Keratinocyte (primary cell): ENCODE measurements at regions not wholly inside any gene's neighbourhood (a gene's known extent, or its start where the extent isn't known, plus 50 kb on each side); places are given as distances from the start of the nearest gene placed in this dataset.

Experiments
- DNase-seq: peaks from one replicate; pipeline ENCODE4 v3.0.0-alpha.2; 2011; ENCODE audit warnings: low read depth, missing footprints, low spot score
- FAIRE-seq: peaks from 2 replicates; lab custom pipeline; 2011; peaks lifted over from hg19 to GRCh38; lab: Jason Lieb, UNC
- H2AFZ ChIP-seq: 2 replicates; pipeline ENCODE4 v1.6.0; 2012; ENCODE audit warnings: low read length, control low read depth, inconsistent platforms; ENCODE audit not compliant: control insufficient read depth
- H3K27ac ChIP-seq: 2 replicates; pipeline ENCODE4 v1.5.1; 2011; ENCODE audit warnings: low read length; ENCODE audit not compliant: control insufficient read depth, insufficient read depth
- H3K27me3 ChIP-seq: 3 replicates; pipeline ENCODE4 v1.6.0; 2011; ENCODE audit warnings: low read length; ENCODE audit not compliant: control insufficient read depth, insufficient read depth; ENCODE audit errors: extremely low read depth
- H3K36me3 ChIP-seq, 2 experiments: 2 replicates in 1 of 2; 3 replicates in 1 of 2; pipeline ENCODE4 v1.5.1; 2011; ENCODE audit warnings: low read length in 2 of 2, mild to moderate bottlenecking in 1 of 2; ENCODE audit not compliant: control insufficient read depth in 2 of 2, insufficient read depth in 2 of 2; ENCODE audit errors: extremely low read depth in 1 of 2
- H3K4me1 ChIP-seq: 3 replicates; pipeline ENCODE4 v1.5.1; 2011; ENCODE audit warnings: low read length; ENCODE audit not compliant: control insufficient read depth, insufficient read depth; ENCODE audit errors: extremely low read depth
- H3K4me2 ChIP-seq: 3 replicates; pipeline ENCODE4 v1.6.0; 2011; ENCODE audit warnings: low read depth, low read length; ENCODE audit not compliant: control insufficient read depth, insufficient read depth; ENCODE audit errors: extremely low read depth
- H3K4me3 ChIP-seq, 3 experiments: fragments of 200-600 bp in 1 of 3; sonication (generic) in 1 of 3; 2 replicates in 2 of 3; 3 replicates in 1 of 3; pipeline ENCODE4 v1.5.1; 2011 to 2016; ENCODE audit warnings: low read length in 3 of 3, mild to moderate bottlenecking in 3 of 3, control low read depth in 2 of 3, inconsistent platforms in 1 of 3, low read depth in 1 of 3, mixed read lengths in 1 of 3, mixed run types in 1 of 3, moderate library complexity in 1 of 3; ENCODE audit not compliant: control insufficient read depth in 2 of 3, insufficient read depth in 2 of 3; ENCODE audit errors: extremely low read depth in 1 of 3
- H3K79me2 ChIP-seq: 2 replicates; pipeline ENCODE4 v1.6.0; 2012; ENCODE audit warnings: low read length; ENCODE audit not compliant: control insufficient read depth, insufficient read depth
- H3K9ac ChIP-seq: 3 replicates; pipeline ENCODE4 v1.6.0; 2011; ENCODE audit warnings: low read length; ENCODE audit not compliant: control insufficient read depth, insufficient read depth; ENCODE audit errors: extremely low read depth
- H3K9me1 ChIP-seq: 3 replicates; pipeline ENCODE4 v1.6.0; 2011; ENCODE audit warnings: low read length; ENCODE audit not compliant: control insufficient read depth, insufficient read depth; ENCODE audit errors: extremely low read depth
- H3K9me3 ChIP-seq: 2 replicates; pipeline ENCODE4 v1.5.1; 2012; ENCODE audit warnings: low read depth, low read length; ENCODE audit not compliant: control insufficient read depth
- H4K20me1 ChIP-seq: 3 replicates; pipeline ENCODE4 v1.6.0; 2011; ENCODE audit warnings: low read length; ENCODE audit not compliant: control insufficient read depth, insufficient read depth; ENCODE audit errors: extremely low read depth
- EZH2 ChIP-seq: IDR thresholded peaks from one replicate; pipeline ENCODE4 v1.6.1; 2012; ENCODE audit warnings: inconsistent platforms, mild to moderate bottlenecking, low read length, moderate library complexity
- dilution Hi-C: fragments of 300-500 bp; cut with MboI; formaldehyde crosslinking; loops from one replicate; pipeline ENCODE4 v1.7.0; 2020; ENCODE audit warnings: low sequenced_read_pairs; ENCODE audit not compliant: extremely low pct_ligation_motif_present
- TF ChIP-seq, protein P1 (sequence below), 3 experiments: IDR thresholded peaks in 1 of 3; conservative IDR thresholded peaks in 1 of 3; optimal IDR thresholded peaks in 1 of 3; 2 replicates in 2 of 3; 3 replicates in 1 of 3; pipeline versions ENCODE3 to v1.5.1; 2011; ENCODE audit warnings: low read length in 3 of 3, mild to moderate bottlenecking in 3 of 3, moderate library complexity in 2 of 3, control low read depth in 1 of 3, inconsistent platforms in 1 of 3; ENCODE audit not compliant: insufficient read depth in 2 of 3; ENCODE audit errors: extremely low read depth in 1 of 3

DNA sequence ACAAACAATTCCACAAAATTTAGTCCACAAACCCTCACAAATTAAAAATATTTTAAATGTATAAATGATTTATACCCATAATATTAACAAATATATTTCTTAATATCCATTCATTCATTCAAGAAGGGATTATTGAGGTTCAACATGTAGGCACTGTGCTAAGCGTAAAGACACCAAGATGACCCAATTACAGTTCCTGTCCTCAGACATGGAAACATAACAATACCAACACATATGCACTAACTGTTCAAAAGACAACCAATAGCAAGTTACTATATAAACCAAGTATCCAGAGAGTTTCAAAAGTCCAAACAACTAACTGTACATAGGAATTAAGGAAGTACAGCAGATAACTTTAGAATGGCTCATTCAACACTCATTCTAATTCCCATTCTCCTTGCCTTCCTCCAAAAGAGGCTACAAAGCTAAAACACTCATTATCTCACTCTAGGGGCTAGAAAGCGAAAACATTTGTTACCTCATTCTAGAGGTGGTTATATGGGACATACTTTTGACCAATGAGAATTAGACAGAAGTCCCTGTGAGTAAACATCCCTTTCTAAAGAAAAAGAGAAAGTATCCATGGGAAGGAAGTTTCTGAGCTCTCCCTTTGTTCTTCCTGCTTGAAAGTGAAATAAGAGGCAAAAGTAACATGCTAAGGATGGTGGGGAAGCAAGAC is 292.4 kb downstream of the ZEB2 start:
- Histone ChIP-seq H4K20me1 (no peaks in the 10 kb centered on the region), H3K4me2 (no peak overlapping the region), H3K36me3 (no peaks in the 10 kb centered on the region), H3K27me3 (no peaks in the 10 kb centered on the region), H3K4me3 (no peak overlapping the region), H2AFZ (no peak overlapping the region), H3K27ac (no peak overlapping the region), H3K79me2 (no peaks in the 10 kb centered on the region), H3K9me3 (no peaks in the 10 kb centered on the region), H3K4me1 (no peaks in the 10 kb centered on the region), H3K9ac (no peak overlapping the region), H3K9me1 (no peaks in the 10 kb centered on the region)
- FAIRE-seq (no peak), DNase-seq (no peak)
- no peak for TF ChIP-seq EZH2
- TF ChIP-seq, protein P1, sequence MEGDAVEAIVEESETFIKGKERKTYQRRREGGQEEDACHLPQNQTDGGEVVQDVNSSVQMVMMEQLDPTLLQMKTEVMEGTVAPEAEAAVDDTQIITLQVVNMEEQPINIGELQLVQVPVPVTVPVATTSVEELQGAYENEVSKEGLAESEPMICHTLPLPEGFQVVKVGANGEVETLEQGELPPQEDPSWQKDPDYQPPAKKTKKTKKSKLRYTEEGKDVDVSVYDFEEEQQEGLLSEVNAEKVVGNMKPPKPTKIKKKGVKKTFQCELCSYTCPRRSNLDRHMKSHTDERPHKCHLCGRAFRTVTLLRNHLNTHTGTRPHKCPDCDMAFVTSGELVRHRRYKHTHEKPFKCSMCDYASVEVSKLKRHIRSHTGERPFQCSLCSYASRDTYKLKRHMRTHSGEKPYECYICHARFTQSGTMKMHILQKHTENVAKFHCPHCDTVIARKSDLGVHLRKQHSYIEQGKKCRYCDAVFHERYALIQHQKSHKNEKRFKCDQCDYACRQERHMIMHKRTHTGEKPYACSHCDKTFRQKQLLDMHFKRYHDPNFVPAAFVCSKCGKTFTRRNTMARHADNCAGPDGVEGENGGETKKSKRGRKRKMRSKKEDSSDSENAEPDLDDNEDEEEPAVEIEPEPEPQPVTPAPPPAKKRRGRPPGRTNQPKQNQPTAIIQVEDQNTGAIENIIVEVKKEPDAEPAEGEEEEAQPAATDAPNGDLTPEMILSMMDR (optimal IDR thresholded peaks at IDR 0.05 in 1 of 3, IDR thresholded peaks at IDR 0.05 in 1 of 3, conservative IDR thresholded peaks at IDR 0.05 in 1 of 3; ENCODE audit: extremely low read depth in 1 of 3, insufficient read depth in 2 of 3, low read length in 3 of 3), result no peak
- dilution Hi-C loops, result no loop called here

DNA sequence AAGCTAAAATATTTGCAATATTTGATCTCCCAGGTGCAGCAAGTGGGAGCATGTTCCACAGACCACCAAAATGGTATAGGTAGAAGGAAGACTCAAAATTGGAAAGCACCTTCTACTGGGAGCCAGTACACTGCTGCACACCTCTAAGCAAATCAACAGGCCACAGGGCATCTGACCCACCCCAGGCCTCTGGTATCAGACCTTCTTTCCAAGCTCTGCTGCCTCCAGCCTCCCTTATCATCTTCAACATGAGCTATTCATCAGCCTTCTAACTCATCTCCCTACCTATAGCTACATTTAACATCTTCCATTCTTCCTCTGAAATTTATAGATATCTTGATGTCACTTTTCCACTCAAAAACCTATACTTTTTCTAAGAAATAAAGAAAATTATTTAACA is 294.8 kb downstream of the ZEB2 start:
- H3K9me1 ChIP-seq, result no peaks in the 10 kb centered on the region
- H3K4me2 ChIP-seq, result no peak overlapping the region
- no peak overlapping the region for H3K4me3 ChIP-seq
- dilution Hi-C loops, result no loop called here
- no peaks in the 10 kb centered on the region for H3K36me3 ChIP-seq
- H4K20me1 ChIP-seq, result no peaks in the 10 kb centered on the region
- no peaks in the 10 kb centered on the region for H3K4me1 ChIP-seq
- H3K9me3 ChIP-seq, result no peaks in the 10 kb centered on the region
- H3K27me3 ChIP-seq, result no peaks in the 10 kb centered on the region
- H2AFZ ChIP-seq, result no peak overlapping the region
- FAIRE-seq (no peak), DNase-seq (no peak)
- no peak overlapping the region for H3K27ac ChIP-seq
- no peak overlapping the region for H3K9ac ChIP-seq
- TF ChIP-seq, protein P1 (optimal IDR thresholded peaks at IDR 0.05 in 1 of 3, IDR thresholded peaks at IDR 0.05 in 1 of 3, conservative IDR thresholded peaks at IDR 0.05 in 1 of 3; ENCODE audit: extremely low read depth in 1 of 3, insufficient read depth in 2 of 3, low read length in 3 of 3), result no peak
- no peak for TF ChIP-seq EZH2
- no peaks in the 10 kb centered on the region for H3K79me2 ChIP-seq
